ENCODE measurements at regions not wholly inside any gene's neighbourhood (a gene's known extent, or its start where the extent isn't known, plus 50 kb on each side); places are given as distances from the start of the nearest gene placed in this dataset.
"Not testable (repeated sequence)": the region's sequence is repeated elsewhere in the genome, so short reads cannot be mapped to it uniquely, and the experiment has no call there.

- no peak for TF ChIP-seq CTCF (IDR thresholded peaks at IDR 0.05)
- intact Hi-C loops (cut with DNase I) = no loop called here
These were observed 278.4 kb upstream of the DCN start for GRCh38 chr12:91461061-91461460.

GRCh38 chr12:91460469-91460868 lies 277.9 kb upstream of the DCN start:
- intact Hi-C loops (cut with DNase I) = no loop called here
- no peaks in the 10 kb centered on the region for H3K27me3 ChIP-seq (ENCODE audit: low read depth)
- H3K4me3 ChIP-seq = no peak overlapping the region
- no peak for ATAC-seq
- no peaks in the 10 kb centered on the region for H3K36me3 ChIP-seq
- H3K9me3 ChIP-seq = no peaks in the 10 kb centered on the region
- DNase-seq = no peak
- no peaks in the 10 kb centered on the region for H3K4me1 ChIP-seq
- H3K27ac ChIP-seq = no peak overlapping the region
- TF ChIP-seq CTCF (IDR thresholded peaks at IDR 0.05) = no peak

More at GRCh38 chr12:91461061-91461460, 278.4 kb upstream of the DCN start:
- no peaks in the 10 kb centered on the region for H3K9me3 ChIP-seq
- H3K36me3 ChIP-seq = no peaks in the 10 kb centered on the region
- H3K4me1 ChIP-seq = no peaks in the 10 kb centered on the region
- no peak overlapping the region for H3K27ac ChIP-seq
- H3K27me3 ChIP-seq (ENCODE audit: low read depth) = no peaks in the 10 kb centered on the region
- ATAC-seq (no peak), DNase-seq (no peak)
- H3K4me3 ChIP-seq = no peak overlapping the region

- ATAC-seq (no peak), DNase-seq (no peak)
- H3K4me1 ChIP-seq = no peaks in the 10 kb centered on the region
- H3K27ac ChIP-seq = no peak overlapping the region
- H3K4me3 ChIP-seq = no peak overlapping the region
- H3K27me3 ChIP-seq (ENCODE audit: low read depth) = no peaks in the 10 kb centered on the region
- no peaks in the 10 kb centered on the region for H3K9me3 ChIP-seq
- no peaks in the 10 kb centered on the region for H3K36me3 ChIP-seq
- intact Hi-C loops (cut with DNase I) = no loop called here
- no peak for TF ChIP-seq CTCF (IDR thresholded peaks at IDR 0.05)
These were observed 272.7 kb upstream of the DCN start for GRCh38 chr12:91455321-91455720.

GRCh38 chr12:91454179-91454578 lies 271.6 kb upstream of the DCN start:
- DNase-seq (no peak), ATAC-seq (no peak)
- H3K27me3 ChIP-seq (ENCODE audit: low read depth) = no peaks in the 10 kb centered on the region
- H3K36me3 ChIP-seq = no peaks in the 10 kb centered on the region
- H3K9me3 ChIP-seq = no peaks in the 10 kb centered on the region
- intact Hi-C loops (cut with DNase I) = no loop called here
- no peaks in the 10 kb centered on the region for H3K4me1 ChIP-seq
- no peak for TF ChIP-seq CTCF (IDR thresholded peaks at IDR 0.05)
- H3K27ac ChIP-seq = no peak overlapping the region
- H3K4me3 ChIP-seq = no peak overlapping the region

- H3K4me1 ChIP-seq; H3K27me3 ChIP-seq (ENCODE audit: low read depth); H3K27ac ChIP-seq; DNase-seq; ATAC-seq; H3K36me3 ChIP-seq; intact Hi-C loops (cut with DNase I); H3K4me3 ChIP-seq; H3K9me3 ChIP-seq: not testable (repeated sequence)
These were observed 269.8 kb upstream of the DCN start for GRCh38 chr12:91452464-91452863.

GRCh38 chr12:91441993-91442952 lies 259.7 kb upstream of the DCN start:
- intact Hi-C loops (cut with DNase I) = no loop called here

More at GRCh38 chr12:91441993-91442952, 259.7 kb upstream of the DCN start:
- no peaks in the 10 kb centered on the region for H3K27me3 ChIP-seq (ENCODE audit: low read depth)
- TF ChIP-seq CTCF (IDR thresholded peaks at IDR 0.05) = no peak
- no peak overlapping the region for H3K4me3 ChIP-seq
- H3K36me3 ChIP-seq = no peaks in the 10 kb centered on the region
- DNase-seq (no peak), ATAC-seq (no peak)
- no peaks in the 10 kb centered on the region for H3K4me1 ChIP-seq
- H3K9me3 ChIP-seq = no peaks in the 10 kb centered on the region
- H3K27ac ChIP-seq = no peak overlapping the region

Data from lower lobe of right lung (tissue), 2 donors.